Muscle layer of duodenum (tissue), 2 donors: ENCODE measurements at regions not wholly inside any gene's neighbourhood (a gene's known extent, or its start where the extent isn't known, plus 50 kb on each side); places are given as distances from the start of the nearest gene placed in this dataset.
A peak's percentile ranks its signal among the peaks of the same experiment; 100 is the strongest.

Source experiments
- H3K27ac ChIP-seq: one replicate; pipeline ENCODE4 v1.7.0; 2013; ENCODE audit warnings: mild to moderate bottlenecking, low read length
- H3K27me3 ChIP-seq: one replicate; pipeline ENCODE4 v1.7.0; 2013; ENCODE audit warnings: low read depth, mild to moderate bottlenecking, control low read depth, low read length
- H3K36me3 ChIP-seq, 2 donors: one replicate each; pipeline ENCODE4 v1.7.0; 2013; ENCODE audit warnings: low read length in 2 of 2, control low read depth in 1 of 2, mild to moderate bottlenecking in 1 of 2; ENCODE audit not compliant: insufficient read depth in 2 of 2, control insufficient read depth in 1 of 2
- H3K4me1 ChIP-seq, 2 donors: one replicate each; pipeline ENCODE4 v1.7.0; 2013; ENCODE audit warnings: low read length in 2 of 2, mild to moderate bottlenecking in 2 of 2, control low read depth in 1 of 2, moderate library complexity in 1 of 2; ENCODE audit not compliant: insufficient read depth in 2 of 2, control insufficient read depth in 1 of 2
- H3K4me3 ChIP-seq, 2 donors: one replicate each; pipeline ENCODE4 v1.7.0; 2013; ENCODE audit warnings: low read length in 2 of 2, low read depth in 1 of 2, mild to moderate bottlenecking in 1 of 2
- H3K9me3 ChIP-seq, 2 donors: one replicate each; pipeline ENCODE4 v1.7.0; 2013; ENCODE audit warnings: low read length in 2 of 2, control low read depth in 1 of 2, mild to moderate bottlenecking in 1 of 2; ENCODE audit not compliant: control insufficient read depth in 1 of 2
- donor health status: healthy.

GRCh38 chr6:62670490-62671223, 384.6 kb upstream of the KHDRBS2 start:
- Histone ChIP-seq H3K4me1 (no peaks in the 10 kb centered on the region), H3K36me3 (no peaks in the 10 kb centered on the region), H3K9me3 (no peaks in the 10 kb centered on the region), H3K27me3 (no peaks in the 10 kb centered on the region), H3K27ac (no peak overlapping the region), H3K4me3 (no peak overlapping the region)

GRCh38 chr6:62669831-62670230, 383.8 kb upstream of the KHDRBS2 start:
- H3K9me3 ChIP-seq, result no peaks in the 10 kb centered on the region

GRCh38 chr6:62652692-62653328, 366.8 kb upstream of the KHDRBS2 start:
- Histone ChIP-seq H3K4me1 (no peaks in the 10 kb centered on the region), H3K4me3 (peak overlapping the region in 1 of 2 donors; percentile 39), H3K9me3 (peaks cover 0 to 44% of the 10 kb centered on the region in 2 donors)

More at GRCh38 chr6:62669831-62670230, 383.8 kb upstream of the KHDRBS2 start:
- Histone ChIP-seq H3K4me1 (no peaks in the 10 kb centered on the region), H3K4me3 (no peak overlapping the region), H3K27me3 (no peaks in the 10 kb centered on the region), H3K27ac (no peak overlapping the region), H3K36me3 (no peaks in the 10 kb centered on the region)

GRCh38 chr6:62645274-62645673, 359.2 kb upstream of the KHDRBS2 start:
- peaks cover 0 to 29% of the 10 kb centered on the region in 2 donors for H3K9me3 ChIP-seq

More at GRCh38 chr6:62652692-62653328, 366.8 kb upstream of the KHDRBS2 start:
- no peak overlapping the region for H3K27ac ChIP-seq
- H3K36me3 ChIP-seq, result no peaks in the 10 kb centered on the region
- H3K27me3 ChIP-seq, result no peaks in the 10 kb centered on the region

GRCh38 chr6:62640749-62641148, 354.7 kb upstream of the KHDRBS2 start:
- no peaks in the 10 kb centered on the region for H3K4me1 ChIP-seq
- H3K27ac ChIP-seq, result no peak overlapping the region
- H3K9me3 ChIP-seq, result peaks cover 0 to 11% of the 10 kb centered on the region in 2 donors
- no peaks in the 10 kb centered on the region for H3K27me3 ChIP-seq
- H3K4me3 ChIP-seq, result no peak overlapping the region
- no peaks in the 10 kb centered on the region for H3K36me3 ChIP-seq

More at GRCh38 chr6:62645274-62645673, 359.2 kb upstream of the KHDRBS2 start:
- Histone ChIP-seq H3K27ac (no peak overlapping the region), H3K4me3 (no peak overlapping the region), H3K4me1 (no peaks in the 10 kb centered on the region), H3K36me3 (no peaks in the 10 kb centered on the region), H3K27me3 (no peaks in the 10 kb centered on the region)

GRCh38 chr6:62626661-62627060, 340.6 kb upstream of the KHDRBS2 start:
- Histone ChIP-seq H3K27ac (no peak overlapping the region), H3K9me3 (no peaks in the 10 kb centered on the region), H3K4me1 (no peaks in the 10 kb centered on the region), H3K36me3 (no peaks in the 10 kb centered on the region), H3K27me3 (no peaks in the 10 kb centered on the region), H3K4me3 (no peak overlapping the region)

- Histone ChIP-seq H3K4me3 (no peak overlapping the region), H3K27me3 (no peaks in the 10 kb centered on the region), H3K36me3 (no peaks in the 10 kb centered on the region), H3K4me1 (no peaks in the 10 kb centered on the region), H3K27ac (no peak overlapping the region), H3K9me3 (no peaks in the 10 kb centered on the region)
Measured at GRCh38 chr6:62623846-62624532, 338.0 kb upstream of the KHDRBS2 start.

GRCh38 chr6:62615366-62616015, 329.5 kb upstream of the KHDRBS2 start:
- Histone ChIP-seq H3K36me3 (no peaks in the 10 kb centered on the region), H3K27ac (no peak overlapping the region), H3K4me3 (no peak overlapping the region), H3K9me3 (no peaks in the 10 kb centered on the region), H3K27me3 (no peaks in the 10 kb centered on the region), H3K4me1 (no peaks in the 10 kb centered on the region)

- no peaks in the 10 kb centered on the region for H3K4me1 ChIP-seq
- no peaks in the 10 kb centered on the region for H3K36me3 ChIP-seq
- H3K9me3 ChIP-seq, result no peaks in the 10 kb centered on the region
- no peak overlapping the region for H3K27ac ChIP-seq
- no peaks in the 10 kb centered on the region for H3K27me3 ChIP-seq
- no peak overlapping the region for H3K4me3 ChIP-seq
Measured at GRCh38 chr6:62614442-62614841, 328.4 kb upstream of the KHDRBS2 start.

- Histone ChIP-seq H3K27me3 (no peaks in the 10 kb centered on the region), H3K4me1 (no peaks in the 10 kb centered on the region), H3K9me3 (no peaks in the 10 kb centered on the region), H3K4me3 (no peak overlapping the region), H3K36me3 (no peaks in the 10 kb centered on the region), H3K27ac (no peak overlapping the region)
Measured at GRCh38 chr6:62613928-62614327, 327.9 kb upstream of the KHDRBS2 start.

- Histone ChIP-seq H3K4me3 (no peak overlapping the region), H3K4me1 (no peaks in the 10 kb centered on the region), H3K27ac (no peak overlapping the region), H3K9me3 (no peaks in the 10 kb centered on the region), H3K27me3 (no peaks in the 10 kb centered on the region), H3K36me3 (no peaks in the 10 kb centered on the region)
Measured at GRCh38 chr6:62612471-62612870, 326.4 kb upstream of the KHDRBS2 start.
